ENCODE measurements at regions not wholly inside any gene's neighbourhood (a gene's known extent, or its start where the extent isn't known, plus 50 kb on each side); places are given as distances from the start of the nearest gene placed in this dataset.

- TF ChIP-seq TCF4 (CRISPR knock-in tag; IDR thresholded peaks at IDR 0.05; ENCODE audit: borderline replicate concordance) (no peak), ZFP30 (CRISPR knock-in tag; IDR thresholded peaks at IDR 0.05) (no peak), ESRRG (CRISPR knock-in tag; IDR thresholded peaks at IDR 0.05) (no peak), TOX (CRISPR knock-in tag; IDR thresholded peaks at IDR 0.05; ENCODE audit: borderline replicate concordance) (no peak), CSRNP3 (CRISPR knock-in tag; IDR thresholded peaks at IDR 0.05) (no peak)
These were observed 327.5 kb upstream of the TENM4 start for GRCh38 chr11:79768343-79768742.

Data from SK-N-SH treated with all-trans-retinoic acid at 6 μM for 48 hours (cell line).